ENCODE measurements at regions not wholly inside any gene's neighbourhood (a gene's known extent, or its start where the extent isn't known, plus 50 kb on each side); places are given as distances from the start of the nearest gene placed in this dataset.

DNA sequence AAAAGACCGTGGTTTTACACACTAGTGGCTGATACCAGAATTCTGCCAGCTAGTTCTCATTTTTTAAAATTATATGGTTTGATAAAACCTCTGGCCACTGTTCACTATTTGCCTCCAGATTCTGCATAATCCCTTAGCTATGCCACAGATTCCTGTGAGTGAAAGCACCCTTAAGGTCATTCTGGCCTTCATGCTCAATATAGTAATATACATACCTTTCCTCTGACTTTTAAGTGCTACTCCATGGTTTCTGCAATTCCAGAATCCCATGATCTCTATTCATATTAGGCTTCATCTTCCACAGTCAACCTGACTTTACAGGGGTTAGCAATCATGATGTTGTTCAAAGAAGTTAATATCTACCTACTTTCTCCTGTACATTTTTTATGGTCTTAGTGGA lies 274.1 kb upstream of the EDNRB start:
- H3K27me3 Mint-ChIP-seq (ENCODE audit: insufficient read depth, low read depth, poor library complexity), result no peaks in the 10 kb centered on the region
- no peak overlapping the region for H3K4me3 Mint-ChIP-seq
- H3K4me3 ChIP-seq, result no peak overlapping the region
- H3K36me3 ChIP-seq (ENCODE audit: insufficient read depth), result no peaks in the 10 kb centered on the region
- H3K27me3 ChIP-seq (ENCODE audit: insufficient read depth), result no peaks in the 10 kb centered on the region
- H4K20me1 ChIP-seq (replicated peaks; ENCODE audit: insufficient read depth), result no peaks in the 10 kb centered on the region
- H2AFZ ChIP-seq, result no peak overlapping the region
- ATAC-seq (no peak), DNase-seq (ENCODE audit: low spot score) (no peak)
- H3K27ac Mint-ChIP-seq, result no peak overlapping the region
- no peak overlapping the region for H3K27ac ChIP-seq (ENCODE audit: low read depth)
- H3F3A ChIP-seq (replicated peaks; ENCODE audit: low read depth), result no peaks in the 10 kb centered on the region
- TF ChIP-seq, protein P1, sequence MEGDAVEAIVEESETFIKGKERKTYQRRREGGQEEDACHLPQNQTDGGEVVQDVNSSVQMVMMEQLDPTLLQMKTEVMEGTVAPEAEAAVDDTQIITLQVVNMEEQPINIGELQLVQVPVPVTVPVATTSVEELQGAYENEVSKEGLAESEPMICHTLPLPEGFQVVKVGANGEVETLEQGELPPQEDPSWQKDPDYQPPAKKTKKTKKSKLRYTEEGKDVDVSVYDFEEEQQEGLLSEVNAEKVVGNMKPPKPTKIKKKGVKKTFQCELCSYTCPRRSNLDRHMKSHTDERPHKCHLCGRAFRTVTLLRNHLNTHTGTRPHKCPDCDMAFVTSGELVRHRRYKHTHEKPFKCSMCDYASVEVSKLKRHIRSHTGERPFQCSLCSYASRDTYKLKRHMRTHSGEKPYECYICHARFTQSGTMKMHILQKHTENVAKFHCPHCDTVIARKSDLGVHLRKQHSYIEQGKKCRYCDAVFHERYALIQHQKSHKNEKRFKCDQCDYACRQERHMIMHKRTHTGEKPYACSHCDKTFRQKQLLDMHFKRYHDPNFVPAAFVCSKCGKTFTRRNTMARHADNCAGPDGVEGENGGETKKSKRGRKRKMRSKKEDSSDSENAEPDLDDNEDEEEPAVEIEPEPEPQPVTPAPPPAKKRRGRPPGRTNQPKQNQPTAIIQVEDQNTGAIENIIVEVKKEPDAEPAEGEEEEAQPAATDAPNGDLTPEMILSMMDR (conservative IDR thresholded peaks at IDR 0.05; ENCODE audit: low read depth in 2 of 2), result no peak
- TF ChIP-seq, protein P2, sequence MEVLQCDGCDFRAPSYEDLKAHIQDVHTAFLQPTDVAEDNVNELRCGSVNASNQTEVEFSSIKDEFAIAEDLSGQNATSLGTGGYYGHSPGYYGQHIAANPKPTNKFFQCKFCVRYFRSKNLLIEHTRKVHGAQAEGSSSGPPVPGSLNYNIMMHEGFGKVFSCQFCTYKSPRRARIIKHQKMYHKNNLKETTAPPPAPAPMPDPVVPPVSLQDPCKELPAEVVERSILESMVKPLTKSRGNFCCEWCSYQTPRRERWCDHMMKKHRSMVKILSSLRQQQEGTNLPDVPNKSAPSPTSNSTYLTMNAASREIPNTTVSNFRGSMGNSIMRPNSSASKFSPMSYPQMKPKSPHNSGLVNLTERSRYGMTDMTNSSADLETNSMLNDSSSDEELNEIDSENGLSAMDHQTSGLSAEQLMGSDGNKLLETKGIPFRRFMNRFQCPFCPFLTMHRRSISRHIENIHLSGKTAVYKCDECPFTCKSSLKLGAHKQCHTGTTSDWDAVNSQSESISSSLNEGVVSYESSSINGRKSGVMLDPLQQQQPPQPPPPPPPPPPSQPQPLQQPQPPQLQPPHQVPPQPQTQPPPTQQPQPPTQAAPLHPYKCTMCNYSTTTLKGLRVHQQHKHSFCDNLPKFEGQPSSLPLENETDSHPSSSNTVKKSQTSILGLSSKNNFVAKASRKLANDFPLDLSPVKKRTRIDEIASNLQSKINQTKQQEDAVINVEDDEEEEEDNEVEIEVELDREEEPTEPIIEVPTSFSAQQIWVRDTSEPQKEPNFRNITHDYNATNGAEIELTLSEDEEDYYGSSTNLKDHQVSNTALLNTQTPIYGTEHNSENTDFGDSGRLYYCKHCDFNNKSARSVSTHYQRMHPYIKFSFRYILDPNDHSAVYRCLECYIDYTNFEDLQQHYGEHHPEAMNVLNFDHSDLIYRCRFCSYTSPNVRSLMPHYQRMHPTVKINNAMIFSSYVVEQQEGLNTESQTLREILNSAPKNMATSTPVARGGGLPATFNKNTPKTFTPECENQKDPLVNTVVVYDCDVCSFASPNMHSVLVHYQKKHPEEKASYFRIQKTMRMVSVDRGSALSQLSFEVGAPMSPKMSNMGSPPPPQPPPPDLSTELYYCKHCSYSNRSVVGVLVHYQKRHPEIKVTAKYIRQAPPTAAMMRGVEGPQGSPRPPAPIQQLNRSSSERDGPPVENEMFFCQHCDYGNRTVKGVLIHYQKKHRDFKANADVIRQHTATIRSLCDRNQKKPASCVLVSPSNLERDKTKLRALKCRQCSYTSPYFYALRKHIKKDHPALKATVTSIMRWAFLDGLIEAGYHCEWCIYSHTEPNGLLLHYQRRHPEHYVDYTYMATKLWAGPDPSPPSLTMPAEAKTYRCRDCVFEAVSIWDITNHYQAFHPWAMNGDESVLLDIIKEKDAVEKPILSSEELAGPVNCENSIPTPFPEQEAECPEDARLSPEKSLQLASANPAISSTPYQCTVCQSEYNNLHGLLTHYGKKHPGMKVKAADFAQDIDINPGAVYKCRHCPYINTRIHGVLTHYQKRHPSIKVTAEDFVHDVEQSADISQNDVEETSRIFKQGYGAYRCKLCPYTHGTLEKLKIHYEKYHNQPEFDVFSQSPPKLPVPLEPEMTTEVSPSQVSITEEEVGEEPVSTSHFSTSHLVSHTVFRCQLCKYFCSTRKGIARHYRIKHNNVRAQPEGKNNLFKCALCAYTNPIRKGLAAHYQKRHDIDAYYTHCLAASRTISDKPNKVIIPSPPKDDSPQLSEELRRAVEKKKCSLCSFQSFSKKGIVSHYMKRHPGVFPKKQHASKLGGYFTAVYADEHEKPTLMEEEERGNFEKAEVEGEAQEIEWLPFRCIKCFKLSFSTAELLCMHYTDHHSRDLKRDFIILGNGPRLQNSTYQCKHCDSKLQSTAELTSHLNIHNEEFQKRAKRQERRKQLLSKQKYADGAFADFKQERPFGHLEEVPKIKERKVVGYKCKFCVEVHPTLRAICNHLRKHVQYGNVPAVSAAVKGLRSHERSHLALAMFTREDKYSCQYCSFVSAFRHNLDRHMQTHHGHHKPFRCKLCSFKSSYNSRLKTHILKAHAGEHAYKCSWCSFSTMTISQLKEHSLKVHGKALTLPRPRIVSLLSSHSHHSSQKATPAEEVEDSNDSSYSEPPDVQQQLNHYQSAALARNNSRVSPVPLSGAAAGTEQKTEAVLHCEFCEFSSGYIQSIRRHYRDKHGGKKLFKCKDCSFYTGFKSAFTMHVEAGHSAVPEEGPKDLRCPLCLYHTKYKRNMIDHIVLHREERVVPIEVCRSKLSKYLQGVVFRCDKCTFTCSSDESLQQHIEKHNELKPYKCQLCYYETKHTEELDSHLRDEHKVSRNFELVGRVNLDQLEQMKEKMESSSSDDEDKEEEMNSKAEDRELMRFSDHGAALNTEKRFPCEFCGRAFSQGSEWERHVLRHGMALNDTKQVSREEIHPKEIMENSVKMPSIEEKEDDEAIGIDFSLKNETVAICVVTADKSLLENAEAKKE (CRISPR knock-in tag; IDR thresholded peaks at IDR 0.05), result no peak
- TF ChIP-seq, protein P3, sequence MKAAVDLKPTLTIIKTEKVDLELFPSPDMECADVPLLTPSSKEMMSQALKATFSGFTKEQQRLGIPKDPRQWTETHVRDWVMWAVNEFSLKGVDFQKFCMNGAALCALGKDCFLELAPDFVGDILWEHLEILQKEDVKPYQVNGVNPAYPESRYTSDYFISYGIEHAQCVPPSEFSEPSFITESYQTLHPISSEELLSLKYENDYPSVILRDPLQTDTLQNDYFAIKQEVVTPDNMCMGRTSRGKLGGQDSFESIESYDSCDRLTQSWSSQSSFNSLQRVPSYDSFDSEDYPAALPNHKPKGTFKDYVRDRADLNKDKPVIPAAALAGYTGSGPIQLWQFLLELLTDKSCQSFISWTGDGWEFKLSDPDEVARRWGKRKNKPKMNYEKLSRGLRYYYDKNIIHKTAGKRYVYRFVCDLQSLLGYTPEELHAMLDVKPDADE (IDR thresholded peaks at IDR 0.05), result no peak
- TF ChIP-seq JUNB (IDR thresholded peaks at IDR 0.05; ENCODE audit: unreplicated experiment), result no peak
- no peak for TF ChIP-seq ZNF114 (CRISPR knock-in tag; IDR thresholded peaks at IDR 0.05)
- no peak for TF ChIP-seq STAT1 (IDR thresholded peaks at IDR 0.05; ENCODE audit: unreplicated experiment)
- TF ChIP-seq, protein P4, sequence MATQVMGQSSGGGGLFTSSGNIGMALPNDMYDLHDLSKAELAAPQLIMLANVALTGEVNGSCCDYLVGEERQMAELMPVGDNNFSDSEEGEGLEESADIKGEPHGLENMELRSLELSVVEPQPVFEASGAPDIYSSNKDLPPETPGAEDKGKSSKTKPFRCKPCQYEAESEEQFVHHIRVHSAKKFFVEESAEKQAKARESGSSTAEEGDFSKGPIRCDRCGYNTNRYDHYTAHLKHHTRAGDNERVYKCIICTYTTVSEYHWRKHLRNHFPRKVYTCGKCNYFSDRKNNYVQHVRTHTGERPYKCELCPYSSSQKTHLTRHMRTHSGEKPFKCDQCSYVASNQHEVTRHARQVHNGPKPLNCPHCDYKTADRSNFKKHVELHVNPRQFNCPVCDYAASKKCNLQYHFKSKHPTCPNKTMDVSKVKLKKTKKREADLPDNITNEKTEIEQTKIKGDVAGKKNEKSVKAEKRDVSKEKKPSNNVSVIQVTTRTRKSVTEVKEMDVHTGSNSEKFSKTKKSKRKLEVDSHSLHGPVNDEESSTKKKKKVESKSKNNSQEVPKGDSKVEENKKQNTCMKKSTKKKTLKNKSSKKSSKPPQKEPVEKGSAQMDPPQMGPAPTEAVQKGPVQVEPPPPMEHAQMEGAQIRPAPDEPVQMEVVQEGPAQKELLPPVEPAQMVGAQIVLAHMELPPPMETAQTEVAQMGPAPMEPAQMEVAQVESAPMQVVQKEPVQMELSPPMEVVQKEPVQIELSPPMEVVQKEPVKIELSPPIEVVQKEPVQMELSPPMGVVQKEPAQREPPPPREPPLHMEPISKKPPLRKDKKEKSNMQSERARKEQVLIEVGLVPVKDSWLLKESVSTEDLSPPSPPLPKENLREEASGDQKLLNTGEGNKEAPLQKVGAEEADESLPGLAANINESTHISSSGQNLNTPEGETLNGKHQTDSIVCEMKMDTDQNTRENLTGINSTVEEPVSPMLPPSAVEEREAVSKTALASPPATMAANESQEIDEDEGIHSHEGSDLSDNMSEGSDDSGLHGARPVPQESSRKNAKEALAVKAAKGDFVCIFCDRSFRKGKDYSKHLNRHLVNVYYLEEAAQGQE (IDR thresholded peaks at IDR 0.05; ENCODE audit: unreplicated experiment), result no peak
- TF ChIP-seq CREB1 (CRISPR knock-in tag; IDR thresholded peaks at IDR 0.05; ENCODE audit: low read depth), result no peak
- no peak for TF ChIP-seq POLR2AphosphoS5 (IDR thresholded peaks at IDR 0.05; ENCODE audit: low read depth)
- TF ChIP-seq EZH2 (IDR thresholded peaks at IDR 0.05; ENCODE audit: low read depth, unreplicated experiment), result no peak
- no peak for TF ChIP-seq ZNF331 (CRISPR knock-in tag; IDR thresholded peaks at IDR 0.05; ENCODE audit: low read depth)
- no peak for TF ChIP-seq EZH2phosphoT487 (IDR thresholded peaks at IDR 0.05; ENCODE audit: unreplicated experiment)
- TF ChIP-seq NANOG (IDR thresholded peaks at IDR 0.05; ENCODE audit: borderline replicate concordance), result no peak
- no peaks in the 10 kb centered on the region for H3K36me3 Mint-ChIP-seq (ENCODE audit: low read depth)
- H3K4me2 ChIP-seq, result no peak overlapping the region
- peaks cover 5% of the 10 kb centered on the region; the same call in 1 of the 2 replicates for H3K9me2 ChIP-seq (ENCODE audit: insufficient read depth)
- no peaks in the 10 kb centered on the region for H3K9me3 Mint-ChIP-seq
- H3K4me1 ChIP-seq (ENCODE audit: insufficient read depth), result peaks cover 7% of the 10 kb centered on the region; the same call in 1 of the 2 replicates
- no peaks in the 10 kb centered on the region for H3K79me2 ChIP-seq (replicated peaks; ENCODE audit: insufficient read depth)
- H3K4me1 Mint-ChIP-seq, result peaks cover 22% of the 10 kb centered on the region

Measured in GM23338 (cell line).